Effector memory CD8-positive, alpha-beta T cell (primary cell): ENCODE measurements at regions not wholly inside any gene's neighbourhood (a gene's known extent, or its start where the extent isn't known, plus 50 kb on each side); places are given as distances from the start of the nearest gene placed in this dataset.
"Not testable (repeated sequence)": the region's sequence is repeated elsewhere in the genome, so short reads cannot be mapped to it uniquely, and the experiment has no call there.

ENCODE experiments used
- ATAC-seq: fragments of 150-1000 bp; cut with Tn5 transposase; replicated peaks from 2 replicates; pipeline ENCODE4 v1.10.0; 2021; ENCODE audit warnings: mild to moderate bottlenecking, moderate library complexity
- DNase-seq, 3 experiments: peaks; one replicate each; pipeline ENCODE4 v3.0.0; 2021
- H3K27ac Mint-ChIP-seq, 2 donors: one replicate each; pipeline ENCODE4 v1.8.0; 2022; ENCODE audit warnings: mild to moderate bottlenecking in 2 of 2, mixed read lengths in 2 of 2, moderate library complexity in 2 of 2
- H3K27me3 Mint-ChIP-seq, 2 donors: one replicate each; pipeline ENCODE4 v1.8.0; 2022; ENCODE audit warnings: mixed read lengths in 2 of 2
- H3K36me3 Mint-ChIP-seq: one replicate; pipeline ENCODE4 v1.8.0; 2022; ENCODE audit warnings: mild to moderate bottlenecking, moderate library complexity, mixed read lengths; ENCODE audit not compliant: insufficient read depth
- H3K4me1 Mint-ChIP-seq, 2 donors: one replicate each; pipeline ENCODE4 v1.8.0; 2022; ENCODE audit warnings: low read depth in 2 of 2, mixed read lengths in 2 of 2
- H3K4me3 Mint-ChIP-seq, 2 donors: one replicate each; pipeline ENCODE4 v1.8.0; 2022; ENCODE audit warnings: mild to moderate bottlenecking in 2 of 2, mixed read lengths in 2 of 2, moderate library complexity in 2 of 2
- H3K9me3 Mint-ChIP-seq, 2 donors: one replicate each; pipeline ENCODE4 v1.8.0; 2022; ENCODE audit warnings: mixed read lengths in 2 of 2

DNA sequence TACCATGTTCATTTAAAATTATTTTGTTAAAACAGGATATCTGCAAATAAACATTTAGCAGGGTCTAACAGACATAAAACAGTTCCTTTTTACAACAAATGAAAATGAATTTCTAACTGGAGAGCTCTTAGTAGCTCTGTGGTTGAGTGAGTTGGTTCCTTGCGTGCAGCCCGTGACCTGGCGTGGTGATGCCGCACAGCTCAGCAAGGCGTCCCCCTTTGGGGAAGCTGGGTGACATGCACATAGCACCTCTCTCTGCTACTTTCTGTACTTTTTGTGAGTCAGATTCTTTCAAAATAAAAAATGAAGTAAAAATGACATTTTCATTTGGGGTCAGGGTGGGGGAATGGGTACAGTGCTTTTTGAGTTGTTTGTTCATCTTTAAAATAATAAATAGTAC is 73.3 kb upstream of the CRYM start:
- DNase-seq, H3K36me3 Mint-ChIP-seq, H3K4me1 Mint-ChIP-seq, H3K4me3 Mint-ChIP-seq, H3K9me3 Mint-ChIP-seq, ATAC-seq, H3K27ac Mint-ChIP-seq: not testable (repeated sequence)
- peaks cover 26 to 47% of the 10 kb centered on the region in 2 donors for H3K27me3 Mint-ChIP-seq

DNA sequence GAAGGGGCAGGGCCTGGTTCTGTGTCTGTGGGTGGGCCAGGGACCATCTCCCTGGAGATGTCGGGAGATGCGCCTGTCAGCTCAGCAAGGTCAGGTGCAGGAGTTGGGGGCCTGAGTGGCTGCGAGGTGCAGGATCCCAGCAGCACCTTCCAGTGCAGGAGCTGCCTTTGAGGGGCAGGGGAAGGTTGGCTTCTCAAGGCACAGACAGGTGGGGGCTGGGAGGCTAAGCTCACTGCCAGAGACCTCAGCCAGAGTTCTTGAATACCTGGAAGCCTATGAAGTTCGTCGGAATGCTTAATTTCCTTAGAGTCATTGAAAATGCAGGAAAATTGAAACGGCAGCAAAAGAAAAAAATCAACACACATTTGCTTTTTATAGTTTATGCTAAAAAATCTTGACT is 72.8 kb upstream of the CRYM start:
- not testable (repeated sequence) for H3K36me3 Mint-ChIP-seq, H3K4me1 Mint-ChIP-seq, H3K27ac Mint-ChIP-seq, ATAC-seq, H3K9me3 Mint-ChIP-seq, DNase-seq, H3K4me3 Mint-ChIP-seq
- peaks cover 22 to 41% of the 10 kb centered on the region in 2 donors for H3K27me3 Mint-ChIP-seq

DNA sequence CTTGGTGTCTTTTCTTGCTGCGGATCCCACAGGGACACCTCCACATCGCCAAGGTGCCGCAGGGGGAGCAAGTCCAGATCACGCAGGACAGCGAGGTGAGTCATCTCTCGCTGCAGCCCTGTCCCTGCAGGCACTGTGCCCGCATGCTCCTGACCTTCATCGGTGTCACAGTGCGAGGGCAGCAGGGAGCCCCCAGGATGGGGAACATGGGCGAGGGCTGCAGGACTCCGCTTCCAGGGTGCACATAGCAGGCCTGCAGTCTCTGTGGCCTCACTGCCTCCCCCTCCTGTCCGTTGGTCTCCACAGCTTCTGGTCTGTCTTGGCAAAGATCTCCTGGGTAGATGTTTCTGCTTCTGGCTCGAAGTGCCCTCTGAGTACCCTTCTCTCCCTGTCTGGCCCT is 71.2 kb upstream of the CRYM start:
- DNase-seq, H3K27ac Mint-ChIP-seq, H3K9me3 Mint-ChIP-seq, H3K4me3 Mint-ChIP-seq, H3K4me1 Mint-ChIP-seq, ATAC-seq, H3K36me3 Mint-ChIP-seq: not testable (repeated sequence)
- peaks cover 18 to 26% of the 10 kb centered on the region in 2 donors for H3K27me3 Mint-ChIP-seq

DNA sequence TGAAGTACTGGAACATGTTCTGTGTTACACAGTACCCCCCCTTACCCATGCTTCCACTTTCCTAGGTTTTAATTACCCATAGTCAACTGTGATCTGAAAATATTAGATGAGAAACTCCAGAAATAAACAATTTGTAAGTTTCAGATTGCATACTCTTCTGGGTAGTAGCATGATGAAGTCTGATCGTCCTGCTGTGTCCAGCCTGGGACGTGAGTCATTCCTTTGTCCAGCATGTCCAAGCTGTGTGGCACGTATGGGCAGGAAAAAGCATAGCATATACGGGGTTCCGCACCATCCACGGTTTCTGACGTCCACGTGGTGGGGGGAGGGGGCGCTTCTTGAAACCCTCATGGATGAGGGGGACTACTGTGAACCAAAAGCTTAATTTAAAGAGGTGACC is 70.7 kb upstream of the CRYM start:
- H3K4me3 Mint-ChIP-seq, ATAC-seq, H3K36me3 Mint-ChIP-seq, H3K27ac Mint-ChIP-seq, H3K4me1 Mint-ChIP-seq, H3K9me3 Mint-ChIP-seq, DNase-seq: not testable (repeated sequence)
- H3K27me3 Mint-ChIP-seq = peaks cover 18 to 23% of the 10 kb centered on the region in 2 donors

DNA sequence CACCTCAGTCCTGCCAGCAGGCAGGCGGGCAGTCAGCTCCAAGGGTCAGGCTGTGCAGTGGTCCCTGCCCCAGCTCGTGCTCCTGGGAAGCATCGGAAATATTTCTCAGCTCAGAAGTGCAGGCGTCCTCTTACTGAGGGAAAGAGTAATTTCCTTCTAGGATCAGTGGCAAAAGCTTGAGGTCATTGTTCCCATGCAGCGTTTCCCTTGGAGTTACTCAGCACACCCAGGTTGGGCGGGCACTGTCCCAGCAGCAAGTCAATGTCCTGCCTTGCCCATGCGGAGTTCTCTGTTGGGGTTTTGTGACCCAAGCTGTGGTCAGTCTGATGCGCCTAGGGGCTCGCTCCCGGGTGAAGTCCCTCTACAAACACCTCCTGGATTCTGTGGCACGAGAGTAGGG is 69.4 kb upstream of the CRYM start:
- H3K27ac Mint-ChIP-seq, DNase-seq, H3K9me3 Mint-ChIP-seq, H3K4me3 Mint-ChIP-seq, ATAC-seq, H3K36me3 Mint-ChIP-seq, H3K4me1 Mint-ChIP-seq: not testable (repeated sequence)
- H3K27me3 Mint-ChIP-seq = peaks cover 18 to 23% of the 10 kb centered on the region in 2 donors

DNA sequence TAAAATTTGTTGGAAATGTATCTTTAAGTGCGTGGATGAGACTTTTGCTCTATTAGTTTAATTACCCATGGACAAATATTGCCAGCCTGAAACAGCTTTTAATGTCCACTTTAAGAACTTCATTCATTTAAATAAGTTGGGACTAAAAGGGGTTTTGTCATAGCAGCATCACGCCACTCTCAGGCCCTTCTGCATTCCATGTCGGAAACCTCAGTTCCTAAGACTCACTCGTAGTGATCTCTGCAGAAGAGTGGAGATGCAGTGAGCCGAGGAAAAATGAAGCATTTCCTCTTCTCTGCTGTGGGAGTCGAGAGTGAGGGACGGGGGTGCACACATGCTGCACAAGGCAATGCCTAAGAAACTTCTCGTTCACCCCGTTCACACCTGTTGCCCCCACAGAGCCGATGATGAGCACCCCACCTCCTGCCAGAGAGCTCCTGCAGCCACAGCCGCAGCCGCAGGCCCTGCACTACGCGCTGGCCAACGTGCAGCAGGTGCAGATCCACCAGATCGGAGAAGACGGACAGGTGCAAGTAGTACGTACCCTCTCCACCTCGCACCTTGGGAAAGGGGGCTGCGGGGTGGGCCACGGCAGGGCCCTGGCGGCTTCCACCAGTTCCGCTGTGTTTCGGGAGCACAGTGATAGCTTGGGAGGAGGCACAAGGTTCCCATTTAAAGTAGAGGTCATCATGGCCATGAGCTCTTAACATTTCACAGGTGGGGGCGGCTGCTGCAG is 68.8 kb upstream of the CRYM start:
- H3K4me3 Mint-ChIP-seq, H3K27ac Mint-ChIP-seq, H3K4me1 Mint-ChIP-seq, DNase-seq, H3K36me3 Mint-ChIP-seq, ATAC-seq, H3K9me3 Mint-ChIP-seq: not testable (repeated sequence)
- H3K27me3 Mint-ChIP-seq = peaks cover 18 to 23% of the 10 kb centered on the region in 2 donors

DNA sequence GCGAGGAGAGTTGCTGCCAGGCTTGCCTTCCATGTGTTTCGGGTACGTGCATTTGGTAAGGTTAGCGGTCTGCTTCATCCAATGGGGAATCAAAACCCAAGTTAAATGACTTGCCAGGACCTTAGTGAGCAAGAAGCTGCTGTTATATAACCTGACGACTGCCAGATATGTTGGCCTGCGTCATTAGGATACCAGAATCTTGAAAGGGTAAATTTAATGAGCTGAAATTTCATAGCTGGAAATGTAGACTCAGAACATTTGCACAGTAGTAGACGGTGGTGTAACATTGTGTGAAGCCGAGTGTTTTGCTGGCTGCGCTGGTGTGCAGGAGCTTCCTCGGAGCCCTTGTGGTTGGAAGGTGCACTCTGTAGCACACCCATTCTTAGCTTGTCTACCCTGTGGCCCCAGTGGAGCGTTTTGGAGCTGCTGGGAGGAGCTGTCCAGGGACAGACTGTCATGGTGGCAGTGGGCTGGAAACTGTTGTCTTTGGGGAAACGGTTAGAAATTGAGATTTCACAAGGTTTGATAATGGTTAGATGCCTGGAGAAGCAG is 66.3 kb upstream of the CRYM start:
- not testable (repeated sequence) for DNase-seq, H3K4me1 Mint-ChIP-seq, H3K27ac Mint-ChIP-seq, H3K36me3 Mint-ChIP-seq, H3K4me3 Mint-ChIP-seq, H3K9me3 Mint-ChIP-seq, ATAC-seq
- H3K27me3 Mint-ChIP-seq = peaks cover 12 to 15% of the 10 kb centered on the region in 2 donors

DNA sequence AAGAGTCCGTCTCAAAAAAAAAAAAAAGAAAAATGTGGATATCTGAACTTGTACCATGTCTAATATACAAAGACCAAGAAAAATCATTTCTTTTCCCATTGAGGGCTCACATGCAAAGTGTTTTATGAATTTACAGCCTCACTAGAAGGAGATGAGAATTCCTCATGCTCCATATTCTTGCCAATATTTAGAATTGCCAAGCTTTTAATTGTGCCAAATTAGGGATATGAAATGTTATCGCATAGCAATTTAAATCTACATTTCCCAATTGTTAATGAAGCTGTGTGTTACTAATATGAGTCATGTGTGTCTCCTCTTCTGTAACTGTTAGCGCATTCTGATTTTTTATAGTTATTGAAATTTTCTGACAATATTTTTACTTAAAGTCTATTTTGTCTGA is 63.0 kb upstream of the CRYM start:
- H3K27ac Mint-ChIP-seq = no peak overlapping the region
- H3K4me1 Mint-ChIP-seq = no peaks in the 10 kb centered on the region
- no peaks in the 10 kb centered on the region for H3K36me3 Mint-ChIP-seq
- no peak for ATAC-seq
- H3K4me3 Mint-ChIP-seq = no peak overlapping the region
- no peak for DNase-seq
- H3K9me3 Mint-ChIP-seq = no peaks in the 10 kb centered on the region
- peaks cover 22 to 24% of the 10 kb centered on the region in 2 donors for H3K27me3 Mint-ChIP-seq

DNA sequence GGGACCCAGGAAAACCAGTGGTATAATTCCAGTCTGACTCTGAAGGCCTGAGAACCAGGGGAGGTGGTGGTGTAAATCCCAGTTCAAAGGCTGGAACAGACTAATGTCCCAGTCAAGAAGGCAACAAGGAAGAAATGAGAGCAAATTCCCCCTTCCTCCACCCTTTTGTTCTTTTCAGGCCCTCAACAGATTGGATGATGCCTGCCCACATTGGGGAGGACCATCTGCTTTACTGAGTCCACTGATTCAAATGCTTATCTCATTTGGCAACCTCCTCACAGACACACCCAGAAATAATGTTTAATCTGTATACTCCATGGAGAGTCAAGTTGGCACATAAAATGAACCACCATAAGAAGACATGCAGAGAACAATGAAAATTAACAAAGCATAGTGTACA is 61.9 kb upstream of the CRYM start:
- no peak for ATAC-seq
- no peak for DNase-seq
- Mint-ChIP-seq H3K4me1 (no peaks in the 10 kb centered on the region), H3K36me3 (no peaks in the 10 kb centered on the region), H3K27ac (no peak overlapping the region), H3K4me3 (no peak overlapping the region), H3K27me3 (peaks cover 34 to 36% of the 10 kb centered on the region in 2 donors), H3K9me3 (no peaks in the 10 kb centered on the region)

DNA sequence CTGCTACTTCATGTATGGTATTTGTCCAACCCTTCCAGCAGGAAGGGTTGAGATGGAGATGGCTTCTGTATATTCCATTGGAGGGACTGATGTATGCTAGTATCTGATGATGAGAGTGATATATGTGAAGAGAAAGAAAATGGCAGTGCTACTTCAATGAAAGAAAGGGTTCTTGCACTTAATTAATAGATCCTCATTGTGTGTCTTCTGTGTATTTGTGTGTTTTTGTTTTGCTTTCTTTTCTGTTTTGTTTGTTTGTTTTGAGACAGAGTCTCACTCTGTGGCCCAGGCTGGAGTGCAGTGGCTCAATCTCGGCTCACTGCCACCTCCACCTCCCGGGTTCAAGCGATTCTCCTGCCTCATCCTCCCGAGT is 61.2 kb upstream of the CRYM start:
- H3K9me3 Mint-ChIP-seq = no peaks in the 10 kb centered on the region
- DNase-seq (no peak), ATAC-seq (no peak)
- H3K4me3 Mint-ChIP-seq = no peak overlapping the region
- no peaks in the 10 kb centered on the region for H3K4me1 Mint-ChIP-seq
- H3K27ac Mint-ChIP-seq = no peak overlapping the region
- H3K36me3 Mint-ChIP-seq = no peaks in the 10 kb centered on the region
- H3K27me3 Mint-ChIP-seq = peaks cover 40 to 41% of the 10 kb centered on the region in 2 donors

DNA sequence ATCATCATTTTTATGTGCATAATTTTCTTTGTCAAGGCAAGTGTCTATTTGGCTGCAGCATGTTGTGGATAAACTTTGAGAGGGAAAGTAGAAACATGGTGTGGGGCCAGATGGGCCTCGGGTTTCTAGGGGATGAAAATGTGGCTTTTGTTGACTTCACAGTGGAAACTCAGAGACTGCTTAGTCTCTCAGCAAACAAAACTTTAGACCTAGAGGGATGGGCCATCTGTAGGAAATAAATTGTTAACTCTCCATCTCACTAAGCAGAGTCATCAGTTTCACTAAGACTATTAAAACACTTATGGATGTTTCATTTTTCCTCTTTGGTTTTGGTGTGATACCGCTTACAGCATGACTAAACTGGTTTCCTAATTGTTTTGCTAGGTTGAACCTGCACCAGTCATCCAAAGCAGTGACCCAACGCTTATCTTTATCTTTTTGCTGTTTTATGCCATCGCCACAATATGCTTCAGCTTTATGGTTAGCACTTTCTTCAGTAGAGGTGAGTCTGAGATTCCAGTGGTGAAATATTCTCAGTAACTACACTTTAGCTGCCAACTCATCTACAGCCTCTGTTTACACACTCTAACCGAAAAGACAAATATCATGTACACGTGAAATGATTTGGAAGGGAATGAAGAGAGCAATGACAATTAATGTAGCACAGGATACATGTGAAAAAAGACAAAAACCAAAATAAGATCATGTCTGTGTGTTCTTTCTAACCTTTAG is 60.6 kb upstream of the CRYM start:
- H3K27ac Mint-ChIP-seq = no peak overlapping the region
- peaks cover 44 to 46% of the 10 kb centered on the region in 2 donors for H3K27me3 Mint-ChIP-seq
- DNase-seq (no peak), ATAC-seq (no peak)
- H3K4me1 Mint-ChIP-seq = no peaks in the 10 kb centered on the region
- H3K9me3 Mint-ChIP-seq = no peaks in the 10 kb centered on the region
- H3K36me3 Mint-ChIP-seq = no peaks in the 10 kb centered on the region
- H3K4me3 Mint-ChIP-seq = no peak overlapping the region

DNA sequence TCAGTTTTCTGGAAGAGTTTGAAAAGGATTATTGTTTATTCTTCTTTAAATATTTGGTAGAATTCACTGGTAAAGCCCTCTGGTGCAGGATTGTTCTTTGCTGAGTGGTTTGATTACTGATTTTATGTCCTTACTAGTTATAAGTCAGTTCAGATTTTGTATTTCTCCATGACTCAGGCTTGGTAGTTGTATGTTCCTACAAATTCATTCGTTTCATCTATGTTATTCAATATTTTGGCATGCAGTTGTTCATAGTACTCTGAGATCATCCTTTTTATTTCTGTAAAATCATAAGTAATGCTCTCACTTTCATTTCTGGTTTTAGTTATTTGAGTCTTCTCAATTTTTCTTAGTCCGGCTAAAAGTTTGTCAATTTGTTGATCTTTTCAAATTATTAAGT is 58.1 kb upstream of the CRYM start:
- peaks cover 61 to 71% of the 10 kb centered on the region in 2 donors for H3K27me3 Mint-ChIP-seq
- no peaks in the 10 kb centered on the region for H3K9me3 Mint-ChIP-seq
- no peak overlapping the region for H3K4me3 Mint-ChIP-seq
- ATAC-seq (no peak), DNase-seq (no peak)
- no peaks in the 10 kb centered on the region for H3K4me1 Mint-ChIP-seq
- H3K27ac Mint-ChIP-seq = no peak overlapping the region
- no peaks in the 10 kb centered on the region for H3K36me3 Mint-ChIP-seq

DNA sequence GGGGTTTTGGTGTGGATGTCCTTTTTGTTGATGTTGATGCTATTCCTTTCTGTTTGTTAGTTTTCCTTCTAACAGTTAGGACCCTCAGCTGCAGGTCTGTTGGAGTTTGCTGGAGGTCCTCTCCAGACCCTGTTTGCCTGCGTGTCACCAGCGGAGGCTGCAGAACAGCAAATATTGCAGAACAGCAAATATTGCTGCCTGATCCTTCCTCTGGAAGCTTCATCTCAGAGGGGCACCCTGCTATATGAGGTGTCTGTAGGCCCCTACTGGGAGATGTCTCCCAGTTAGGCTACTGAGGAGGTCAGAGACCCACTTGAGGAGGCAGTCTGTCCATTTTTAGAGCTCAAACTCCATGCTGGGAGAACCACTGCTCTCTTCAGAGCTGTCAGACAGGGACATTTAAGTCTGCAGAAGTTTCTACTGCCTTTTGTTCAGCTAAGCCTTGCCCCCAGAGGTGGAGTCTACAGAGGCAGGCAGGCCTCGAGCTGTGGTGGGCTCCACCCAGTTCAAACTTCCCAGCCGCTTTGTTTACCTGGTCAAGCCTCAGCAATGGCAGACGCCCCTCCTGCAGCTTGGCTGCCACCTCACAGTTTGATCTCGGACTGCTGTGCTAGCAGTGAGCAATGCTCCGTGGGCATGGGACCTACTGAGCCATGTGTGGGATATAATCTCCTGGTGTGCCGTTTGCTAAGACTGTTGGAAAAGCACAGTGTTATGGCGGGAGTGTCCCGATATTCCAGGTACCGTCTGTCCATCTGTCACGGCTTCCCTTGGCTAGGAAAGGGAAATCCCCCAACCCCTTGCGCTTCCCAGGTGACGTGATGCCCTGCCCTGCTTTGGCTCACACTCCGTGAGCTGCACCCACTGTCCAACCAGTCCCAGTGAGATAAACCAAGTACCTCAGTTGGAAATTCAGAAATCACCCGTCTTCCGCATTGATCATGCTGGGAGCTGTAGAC is 56.4 kb upstream of the CRYM start:
- H3K27ac Mint-ChIP-seq, DNase-seq, H3K4me1 Mint-ChIP-seq, H3K36me3 Mint-ChIP-seq, H3K4me3 Mint-ChIP-seq, ATAC-seq, H3K9me3 Mint-ChIP-seq: not testable (repeated sequence)
- H3K27me3 Mint-ChIP-seq = peaks cover 56 to 75% of the 10 kb centered on the region in 2 donors
